SK-N-DZ (cell line): ENCODE measurements at regions not wholly inside any gene's neighbourhood (a gene's known extent, or its start where the extent isn't known, plus 50 kb on each side); places are given as distances from the start of the nearest gene placed in this dataset.

Experiments used
- DNase-seq: peaks from one replicate; pipeline ENCODE4 v3.0.0-alpha.2; 2015; ENCODE audit warnings: low spot score

- DNase-seq, result no peak
These were observed 959.7 kb upstream of the LCORL start for GRCh38 chr4:18981234-18981615.

- DNase-seq, result no peak
These were observed 959.1 kb upstream of the LCORL start for GRCh38 chr4:18980516-18981233.

GRCh38 chr4:18976884-18977283, 955.3 kb upstream of the LCORL start:
- DNase-seq, result no peak

GRCh38 chr4:18975916-18976808, 954.6 kb upstream of the LCORL start:
- DNase-seq, result no peak

GRCh38 chr4:18973296-18973695, 951.7 kb upstream of the LCORL start:
- DNase-seq, result no peak

- DNase-seq, result no peak
These were observed 940.3 kb upstream of the LCORL start for GRCh38 chr4:18961879-18962278.

- DNase-seq, result no peak
These were observed 939.7 kb upstream of the LCORL start for GRCh38 chr4:18961266-18961665.

- DNase-seq, result no peak
These were observed 936.2 kb upstream of the LCORL start for GRCh38 chr4:18957716-18958115.

GRCh38 chr4:18954538-18954937, 933.0 kb upstream of the LCORL start:
- DNase-seq, result no peak

- no peak for DNase-seq
These were observed 932.1 kb upstream of the LCORL start for GRCh38 chr4:18953613-18954012.

- DNase-seq, result no peak
These were observed 923.9 kb upstream of the LCORL start for GRCh38 chr4:18945464-18945863.

GRCh38 chr4:18942874-18943273, 921.3 kb upstream of the LCORL start:
- DNase-seq, result no peak

- no peak for DNase-seq
These were observed 917.0 kb upstream of the LCORL start for GRCh38 chr4:18938343-18939099.

- no peak for DNase-seq
These were observed 916.2 kb upstream of the LCORL start for GRCh38 chr4:18937746-18938145.

GRCh38 chr4:18937080-18937479, 915.5 kb upstream of the LCORL start:
- DNase-seq, result no peak

GRCh38 chr4:18935659-18936345, 914.2 kb upstream of the LCORL start:
- DNase-seq, result no peak

GRCh38 chr4:18934197-18934596, 912.6 kb upstream of the LCORL start:
- peak; percentile 3 for DNase-seq

GRCh38 chr4:18932730-18933339, 911.3 kb upstream of the LCORL start:
- peak; percentile 3 for DNase-seq

GRCh38 chr4:18931643-18932377, 910.3 kb upstream of the LCORL start:
- peak; percentile 1 for DNase-seq

GRCh38 chr4:18930487-18930886, 908.9 kb upstream of the LCORL start:
- no peak for DNase-seq
